NCI-H446 treated with DMSO at 0.1 percent for 48 hours (cell line): ENCODE measurements at regions not wholly inside any gene's neighbourhood (a gene's known extent, or its start where the extent isn't known, plus 50 kb on each side); places are given as distances from the start of the nearest gene placed in this dataset.

Source experiments
- DNase-seq: peaks from one replicate; lab custom pipeline; 2025; lab: John Stamatoyannopoulos, UW

- no peak for DNase-seq
These were observed 53.4 kb upstream of the ANO4 start for GRCh38 chr12:100741084-100741711.

DNA sequence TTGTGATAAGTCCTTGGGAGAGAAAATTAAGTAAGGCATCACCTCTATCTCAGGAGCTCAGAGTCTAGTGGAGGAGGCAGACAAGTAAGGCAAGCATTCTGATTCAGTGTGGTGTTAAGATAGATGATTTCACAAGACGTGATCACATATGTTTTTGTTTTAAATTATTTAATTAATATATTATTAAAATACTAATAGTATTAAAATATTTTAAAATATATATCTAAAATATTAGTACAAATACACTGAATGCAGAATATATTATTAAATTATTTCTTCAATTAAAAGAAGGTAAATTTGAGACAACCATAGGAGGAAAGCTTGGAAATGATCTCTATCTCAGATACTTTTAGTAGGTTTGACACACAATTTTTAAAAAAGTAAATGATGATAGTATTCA lies 51.5 kb upstream of the ANO4 start:
- no peak for DNase-seq
